ENCODE measurements at regions not wholly inside any gene's neighbourhood (a gene's known extent, or its start where the extent isn't known, plus 50 kb on each side); places are given as distances from the start of the nearest gene placed in this dataset.

GRCh38 chr14:71228711-71229110, 321.5 kb downstream of the PCNX1 start:
- CTCF ChIA-PET, result no interaction called here
- no peak for DNase-seq (ENCODE audit: low spot score)
- no peak overlapping the region for H3K27ac ChIP-seq
- no peak for TF ChIP-seq CTCF (conservative IDR thresholded peaks at IDR 0.05; ENCODE audit: low read depth)
- POLR2A ChIA-PET (ENCODE audit: low non-redundant PET), result no interaction called here

GRCh38 chr14:71229875-71230274, 322.6 kb downstream of the PCNX1 start:
- CTCF ChIA-PET, result no interaction called here
- no peak overlapping the region for H3K27ac ChIP-seq
- POLR2A ChIA-PET (ENCODE audit: low non-redundant PET), result no interaction called here
- no peak for DNase-seq (ENCODE audit: low spot score)
- TF ChIP-seq CTCF (conservative IDR thresholded peaks at IDR 0.05; ENCODE audit: low read depth), result no peak

- no peak for DNase-seq (ENCODE audit: low spot score)
- no peak for TF ChIP-seq CTCF (conservative IDR thresholded peaks at IDR 0.05; ENCODE audit: low read depth)
- ChIA-PET CTCF (no interaction called here), POLR2A (ENCODE audit: low non-redundant PET) (no interaction called here)
- no peak overlapping the region for H3K27ac ChIP-seq
Observed at GRCh38 chr14:71230897-71231296, 323.6 kb downstream of the PCNX1 start.

GRCh38 chr14:71231521-71232393, 324.5 kb downstream of the PCNX1 start:
- DNase-seq (ENCODE audit: low spot score), result no peak
- ChIA-PET CTCF (interaction anchor here (0.6 to 0.7 kb wide), 2 partner anchors 10 to 732 kb away, joined by 3 read pairs; no protein-coding TSS in a partner anchor), POLR2A (ENCODE audit: low non-redundant PET) (interaction anchor here (0.6 kb wide), 1 partner anchor 525 kb away, joined by 4 read pairs; no protein-coding TSS in a partner anchor)
- no peak overlapping the region for H3K27ac ChIP-seq
- TF ChIP-seq CTCF (conservative IDR thresholded peaks at IDR 0.05; ENCODE audit: low read depth), result no peak

- TF ChIP-seq CTCF (conservative IDR thresholded peaks at IDR 0.05; ENCODE audit: low read depth), result no peak
- CTCF ChIA-PET, result no interaction called here
- POLR2A ChIA-PET (ENCODE audit: low non-redundant PET), result interaction anchor here (0.6 kb wide), 1 partner anchor 17 kb away, joined by 3 read pairs; no protein-coding TSS in a partner anchor
- DNase-seq (ENCODE audit: low spot score), result no peak
- no peak overlapping the region for H3K27ac ChIP-seq
Observed at GRCh38 chr14:71232506-71232905, 325.2 kb downstream of the PCNX1 start.

GRCh38 chr14:71235875-71236274, 328.6 kb downstream of the PCNX1 start:
- ChIA-PET CTCF (interaction anchor here (0.6 kb wide), 1 partner anchor 13 kb away, joined by 3 read pairs; no protein-coding TSS in a partner anchor), POLR2A (ENCODE audit: low non-redundant PET) (no interaction called here)
- no peak overlapping the region for H3K27ac ChIP-seq
- no peak for DNase-seq (ENCODE audit: low spot score)
- no peak for TF ChIP-seq CTCF (conservative IDR thresholded peaks at IDR 0.05; ENCODE audit: low read depth)
